ENCODE measurements at regions not wholly inside any gene's neighbourhood (a gene's known extent, or its start where the extent isn't known, plus 50 kb on each side); places are given as distances from the start of the nearest gene placed in this dataset.

GRCh38 chr7:134391223-134391622, 67.7 kb downstream of the AKR1B1 start:
- H3K4me3 ChIP-seq (ENCODE audit: low read depth, low read length) = no peak overlapping the region
- no peak for TF ChIP-seq CTCF (IDR thresholded peaks at IDR 0.05; ENCODE audit: insufficient read depth, low read length)
- no peak for DNase-seq (ENCODE audit: low read depth)

GRCh38 chr7:134388336-134389019, 70.4 kb downstream of the AKR1B1 start:
- DNase-seq (ENCODE audit: low read depth) = no peak
- no peak for TF ChIP-seq CTCF (IDR thresholded peaks at IDR 0.05; ENCODE audit: insufficient read depth, low read length)
- H3K4me3 ChIP-seq (ENCODE audit: low read depth, low read length) = no peak overlapping the region

- DNase-seq (ENCODE audit: low read depth) = no peak
- H3K4me3 ChIP-seq (ENCODE audit: low read depth, low read length) = no peak overlapping the region
- no peak for TF ChIP-seq CTCF (IDR thresholded peaks at IDR 0.05; ENCODE audit: insufficient read depth, low read length)
Measured at GRCh38 chr7:134378562-134378961, 61.8 kb upstream of the SLC35B4 start.

GRCh38 chr7:134376693-134377092, 60.0 kb upstream of the SLC35B4 start:
- no peak for DNase-seq (ENCODE audit: low read depth)
- H3K4me3 ChIP-seq (ENCODE audit: low read depth, low read length) = no peak overlapping the region
- no peak for TF ChIP-seq CTCF (IDR thresholded peaks at IDR 0.05; ENCODE audit: insufficient read depth, low read length)

- H3K4me3 ChIP-seq (ENCODE audit: low read depth, low read length) = no peak overlapping the region
- no peak for TF ChIP-seq CTCF (IDR thresholded peaks at IDR 0.05; ENCODE audit: insufficient read depth, low read length)
- DNase-seq (ENCODE audit: low read depth) = no peak
Measured at GRCh38 chr7:134375206-134375605, 58.5 kb upstream of the SLC35B4 start.

- DNase-seq (ENCODE audit: low read depth) = no peak
- no peak for TF ChIP-seq CTCF (IDR thresholded peaks at IDR 0.05; ENCODE audit: insufficient read depth, low read length)
- no peak overlapping the region for H3K4me3 ChIP-seq (ENCODE audit: low read depth, low read length)
Measured at GRCh38 chr7:134374791-134375190, 58.1 kb upstream of the SLC35B4 start.

GRCh38 chr7:134374291-134374690, 57.6 kb upstream of the SLC35B4 start:
- DNase-seq (ENCODE audit: low read depth) = no peak
- no peak overlapping the region for H3K4me3 ChIP-seq (ENCODE audit: low read depth, low read length)
- TF ChIP-seq CTCF (IDR thresholded peaks at IDR 0.05; ENCODE audit: insufficient read depth, low read length) = no peak

Data from fibroblast of the aortic adventitia (primary cell).